Ishikawa (cell line): ENCODE measurements at regions not wholly inside any gene's neighbourhood (a gene's known extent, or its start where the extent isn't known, plus 50 kb on each side); places are given as distances from the start of the nearest gene placed in this dataset.

Experiments used
- CREB1 ChIP-seq: IDR thresholded peaks from 2 replicates; pipeline ENCODE4 v1.6.1; 2012; ENCODE audit warnings: low read depth
- EP300 ChIP-seq: IDR thresholded peaks from 2 replicates; pipeline ENCODE4 v1.6.1; 2012; ENCODE audit warnings: borderline replicate concordance
- FOXM1 ChIP-seq: IDR thresholded peaks from 2 replicates; pipeline ENCODE4 v1.6.1; 2012; ENCODE audit warnings: low read depth, borderline replicate concordance
- NFIC ChIP-seq: IDR thresholded peaks from 2 replicates; pipeline ENCODE4 v1.6.1; 2012
- RAD21 ChIP-seq: IDR thresholded peaks from 2 replicates; pipeline ENCODE4 v1.6.1; 2012; ENCODE audit warnings: low read depth
- TAF1 ChIP-seq: IDR thresholded peaks from 2 replicates; pipeline ENCODE4 v1.6.1; 2012; ENCODE audit warnings: low read depth, mild to moderate bottlenecking
- TCF12 ChIP-seq: IDR thresholded peaks from 2 replicates; pipeline ENCODE4 v1.6.1; 2012; ENCODE audit warnings: low read depth
- TEAD4 ChIP-seq: IDR thresholded peaks from 2 replicates; pipeline ENCODE4 v1.6.1; 2012
- YY1 ChIP-seq: IDR thresholded peaks from 2 replicates; pipeline ENCODE4 v1.6.1; 2012; ENCODE audit warnings: low read depth
- TF ChIP-seq, protein P1 (sequence below): IDR thresholded peaks from 2 replicates; pipeline ENCODE4 v1.6.1; 2012; ENCODE audit warnings: low read depth, mild to moderate bottlenecking
- TF ChIP-seq, protein P2 (sequence below): IDR thresholded peaks from 2 replicates; pipeline ENCODE4 v1.6.1; 2012
- TF ChIP-seq, protein P3 (sequence below): IDR thresholded peaks from 2 replicates; pipeline ENCODE4 v1.6.1; 2012

DNA sequence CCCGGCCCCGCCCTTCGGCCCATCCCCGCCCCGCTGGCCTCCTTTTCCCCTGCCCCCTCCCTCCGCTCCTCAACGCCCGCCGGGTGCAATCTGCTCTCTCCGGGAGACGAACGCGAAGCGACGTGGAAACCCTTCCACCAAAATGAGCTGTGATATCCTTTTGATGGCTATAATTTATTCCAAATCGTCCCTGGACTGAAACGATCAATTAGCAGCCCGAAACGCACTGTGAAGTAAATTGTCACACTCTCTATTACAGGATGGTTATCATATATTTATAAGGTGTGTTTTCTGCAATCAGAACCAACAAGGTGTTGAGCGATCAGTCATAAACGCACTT lies 134.6 kb upstream of the BARHL2 start:
- TF ChIP-seq, protein P1, sequence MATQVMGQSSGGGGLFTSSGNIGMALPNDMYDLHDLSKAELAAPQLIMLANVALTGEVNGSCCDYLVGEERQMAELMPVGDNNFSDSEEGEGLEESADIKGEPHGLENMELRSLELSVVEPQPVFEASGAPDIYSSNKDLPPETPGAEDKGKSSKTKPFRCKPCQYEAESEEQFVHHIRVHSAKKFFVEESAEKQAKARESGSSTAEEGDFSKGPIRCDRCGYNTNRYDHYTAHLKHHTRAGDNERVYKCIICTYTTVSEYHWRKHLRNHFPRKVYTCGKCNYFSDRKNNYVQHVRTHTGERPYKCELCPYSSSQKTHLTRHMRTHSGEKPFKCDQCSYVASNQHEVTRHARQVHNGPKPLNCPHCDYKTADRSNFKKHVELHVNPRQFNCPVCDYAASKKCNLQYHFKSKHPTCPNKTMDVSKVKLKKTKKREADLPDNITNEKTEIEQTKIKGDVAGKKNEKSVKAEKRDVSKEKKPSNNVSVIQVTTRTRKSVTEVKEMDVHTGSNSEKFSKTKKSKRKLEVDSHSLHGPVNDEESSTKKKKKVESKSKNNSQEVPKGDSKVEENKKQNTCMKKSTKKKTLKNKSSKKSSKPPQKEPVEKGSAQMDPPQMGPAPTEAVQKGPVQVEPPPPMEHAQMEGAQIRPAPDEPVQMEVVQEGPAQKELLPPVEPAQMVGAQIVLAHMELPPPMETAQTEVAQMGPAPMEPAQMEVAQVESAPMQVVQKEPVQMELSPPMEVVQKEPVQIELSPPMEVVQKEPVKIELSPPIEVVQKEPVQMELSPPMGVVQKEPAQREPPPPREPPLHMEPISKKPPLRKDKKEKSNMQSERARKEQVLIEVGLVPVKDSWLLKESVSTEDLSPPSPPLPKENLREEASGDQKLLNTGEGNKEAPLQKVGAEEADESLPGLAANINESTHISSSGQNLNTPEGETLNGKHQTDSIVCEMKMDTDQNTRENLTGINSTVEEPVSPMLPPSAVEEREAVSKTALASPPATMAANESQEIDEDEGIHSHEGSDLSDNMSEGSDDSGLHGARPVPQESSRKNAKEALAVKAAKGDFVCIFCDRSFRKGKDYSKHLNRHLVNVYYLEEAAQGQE, result no peak
- TF ChIP-seq EP300 (no peak), TEAD4 (no peak), NFIC (no peak), RAD21 (no peak), TCF12 (no peak), TAF1 (no peak; the same call in 1 of the 2 replicates), FOXM1 (no peak), YY1 (no peak), CREB1 (no peak)
- TF ChIP-seq, protein P2, sequence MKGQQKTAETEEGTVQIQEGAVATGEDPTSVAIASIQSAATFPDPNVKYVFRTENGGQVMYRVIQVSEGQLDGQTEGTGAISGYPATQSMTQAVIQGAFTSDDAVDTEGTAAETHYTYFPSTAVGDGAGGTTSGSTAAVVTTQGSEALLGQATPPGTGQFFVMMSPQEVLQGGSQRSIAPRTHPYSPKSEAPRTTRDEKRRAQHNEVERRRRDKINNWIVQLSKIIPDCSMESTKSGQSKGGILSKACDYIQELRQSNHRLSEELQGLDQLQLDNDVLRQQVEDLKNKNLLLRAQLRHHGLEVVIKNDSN, result no peak
- TF ChIP-seq, protein P3, sequence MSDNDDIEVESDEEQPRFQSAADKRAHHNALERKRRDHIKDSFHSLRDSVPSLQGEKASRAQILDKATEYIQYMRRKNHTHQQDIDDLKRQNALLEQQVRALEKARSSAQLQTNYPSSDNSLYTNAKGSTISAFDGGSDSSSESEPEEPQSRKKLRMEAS, result no peak
